Neuron (in vitro differentiated cells): ENCODE measurements at regions not wholly inside any gene's neighbourhood (a gene's known extent, or its start where the extent isn't known, plus 50 kb on each side); places are given as distances from the start of the nearest gene placed in this dataset.
A peak's percentile ranks its signal among the peaks of the same experiment; 100 is the strongest.

Experiments used
- H2AFZ ChIP-seq: one replicate; pipeline ENCODE4 v1.6.1; 2013; ENCODE audit warnings: low read depth, mild to moderate bottlenecking, inconsistent platforms, low read length, moderate library complexity
- H3K27me3 ChIP-seq: one replicate; pipeline ENCODE4 v1.6.1; 2013; ENCODE audit warnings: low read length; ENCODE audit not compliant: insufficient read depth
- H3K36me3 ChIP-seq: one replicate; pipeline ENCODE4 v1.6.1; 2013; ENCODE audit warnings: low read length; ENCODE audit not compliant: insufficient read depth
- H3K4me1 ChIP-seq: one replicate; pipeline ENCODE4 v1.6.1; 2013; ENCODE audit warnings: low read length; ENCODE audit not compliant: insufficient read depth
- H3K4me3 ChIP-seq: 2 replicates; pipeline ENCODE4 v1.5.1; 2013; ENCODE audit warnings: mild to moderate bottlenecking, low read length, moderate library complexity
- H3K9me3 ChIP-seq: one replicate; pipeline ENCODE4 v1.6.1; 2013; ENCODE audit warnings: low read length

DNA sequence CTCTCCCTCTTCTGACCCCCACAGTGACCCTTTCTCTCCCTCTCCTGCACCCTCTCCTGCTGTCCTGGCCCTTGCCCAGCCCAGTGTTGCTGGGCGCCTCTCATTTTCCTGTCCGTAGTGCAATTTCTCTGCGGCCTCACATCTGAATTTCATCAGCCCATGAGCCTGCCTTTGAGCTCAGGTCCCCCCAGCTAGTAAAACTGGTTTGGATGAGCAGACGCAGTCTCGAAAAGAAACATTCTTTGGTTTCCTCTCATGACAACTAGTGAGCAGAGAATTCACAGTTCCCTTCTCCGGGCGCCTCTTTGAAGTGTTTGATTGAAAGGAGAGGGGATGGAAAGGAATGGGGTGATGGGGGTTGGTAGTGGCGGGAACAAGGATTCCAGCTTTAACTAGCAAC is 126.0 kb upstream of the CADM1 start:
- Histone ChIP-seq H3K9me3 (no peaks in the 10 kb centered on the region), H3K36me3 (no peaks in the 10 kb centered on the region), H2AFZ (peak overlapping the region; percentile 41), H3K27me3 (no peaks in the 10 kb centered on the region), H3K4me3 (peak overlapping the region; percentile 3), H3K4me1 (peaks cover 20% of the 10 kb centered on the region)

DNA sequence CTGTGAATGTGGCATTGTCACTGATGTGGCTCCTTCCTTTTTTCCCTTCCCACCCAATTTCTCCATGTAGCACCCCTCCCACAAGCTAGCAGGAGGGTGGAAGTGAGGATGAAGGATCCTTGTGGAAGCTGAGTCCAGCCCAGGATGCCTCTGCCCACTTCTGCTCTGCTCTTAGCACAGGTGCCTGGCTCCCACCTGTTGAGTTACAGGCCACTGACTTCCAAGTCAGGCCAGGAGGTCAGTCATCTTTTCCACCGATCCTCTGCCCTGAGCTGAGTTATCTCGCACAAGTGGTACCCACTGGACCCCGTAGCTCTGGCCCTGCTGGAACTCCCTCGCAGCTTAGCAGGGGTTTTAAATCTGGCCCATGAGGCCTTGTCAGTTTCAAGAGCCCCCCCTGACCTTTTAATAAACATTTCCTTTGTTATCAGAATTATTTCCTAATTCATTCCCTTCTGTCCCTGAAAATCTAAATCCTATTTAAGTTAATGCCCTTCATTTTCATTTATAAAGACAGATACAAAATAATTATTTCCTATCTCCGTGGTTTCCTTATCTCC is 125.3 kb upstream of the CADM1 start:
- H3K4me3 ChIP-seq = peak overlapping the region; percentile 3
- H3K4me1 ChIP-seq = peaks cover 21% of the 10 kb centered on the region
- no peaks in the 10 kb centered on the region for H3K36me3 ChIP-seq
- H3K27me3 ChIP-seq = no peaks in the 10 kb centered on the region
- H3K9me3 ChIP-seq = no peaks in the 10 kb centered on the region
- no peak overlapping the region for H2AFZ ChIP-seq

DNA sequence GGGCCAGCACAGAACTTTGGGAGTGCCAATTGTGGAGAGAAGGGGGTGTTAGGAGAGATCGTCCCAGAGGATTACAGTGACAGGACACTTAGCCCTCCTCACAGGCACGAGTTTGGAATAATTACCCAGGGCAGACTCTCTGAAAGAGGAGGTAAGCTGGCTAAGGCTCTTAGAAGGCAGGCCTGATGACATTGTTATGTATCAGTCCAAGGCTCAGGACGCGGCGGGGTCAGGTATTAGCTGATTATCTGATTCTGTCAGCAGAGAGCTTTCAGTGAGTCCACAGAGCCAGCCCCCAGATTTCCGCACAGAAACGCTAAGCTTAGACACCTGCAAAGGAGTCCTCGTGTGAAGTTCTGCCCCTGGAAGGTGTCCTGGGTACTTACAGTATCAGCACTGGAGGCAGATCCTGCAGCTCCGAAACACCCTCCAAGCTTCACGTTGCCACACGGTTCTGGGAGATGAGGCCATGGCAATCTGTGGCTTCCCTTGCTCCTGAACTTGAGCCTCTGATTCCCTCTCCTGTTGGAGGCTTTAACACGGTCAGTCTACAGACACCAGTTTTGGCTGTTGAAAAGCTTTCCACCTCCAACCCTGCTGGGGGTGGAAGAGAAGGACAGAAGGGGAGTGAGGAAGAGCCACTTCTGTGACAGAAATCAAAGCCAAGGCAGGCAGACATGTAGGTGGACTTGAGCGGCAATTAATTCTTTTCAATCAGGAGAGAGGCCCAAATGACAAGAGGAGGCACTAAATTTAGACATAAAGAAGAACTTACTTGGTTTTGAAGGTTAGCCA is 123.6 kb upstream of the CADM1 start:
- Histone ChIP-seq H3K9me3 (no peaks in the 10 kb centered on the region), H2AFZ (no peak overlapping the region), H3K4me3 (no peak overlapping the region), H3K36me3 (no peaks in the 10 kb centered on the region), H3K4me1 (peaks cover 24% of the 10 kb centered on the region), H3K27me3 (no peaks in the 10 kb centered on the region)

GRCh38 chr11:115627071-115627470 is 122.9 kb upstream of the CADM1 start:
- peaks cover 24% of the 10 kb centered on the region for H3K4me1 ChIP-seq
- H3K4me3 ChIP-seq = no peak overlapping the region
- no peak overlapping the region for H2AFZ ChIP-seq
- no peaks in the 10 kb centered on the region for H3K27me3 ChIP-seq
- H3K36me3 ChIP-seq = no peaks in the 10 kb centered on the region
- H3K9me3 ChIP-seq = no peaks in the 10 kb centered on the region

- Histone ChIP-seq H2AFZ (no peak overlapping the region), H3K9me3 (no peaks in the 10 kb centered on the region), H3K27me3 (no peaks in the 10 kb centered on the region), H3K4me1 (peaks cover 24% of the 10 kb centered on the region), H3K4me3 (no peak overlapping the region), H3K36me3 (no peaks in the 10 kb centered on the region)
Measured at GRCh38 chr11:115626414-115626813, 122.2 kb upstream of the CADM1 start.

DNA sequence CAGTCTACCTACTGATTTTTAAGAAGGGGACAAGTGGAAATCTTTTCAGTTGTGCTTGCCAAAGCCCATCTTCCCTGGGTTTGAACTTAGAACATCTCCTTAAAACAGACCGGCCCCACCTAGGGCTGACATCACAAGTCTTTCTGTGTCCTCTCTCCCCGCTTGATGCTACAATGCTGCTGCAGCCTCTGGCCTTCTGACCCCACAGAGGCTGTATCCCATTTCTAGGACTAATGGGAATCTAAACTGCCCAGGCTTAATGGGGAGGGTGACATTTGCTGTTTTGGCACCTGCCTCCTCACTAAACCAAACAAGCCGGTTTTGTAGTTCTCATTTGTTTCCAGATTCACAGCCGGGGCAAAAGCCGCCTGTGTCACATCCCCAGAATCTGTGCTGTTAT is 121.3 kb upstream of the CADM1 start:
- Histone ChIP-seq H3K9me3 (no peaks in the 10 kb centered on the region), H3K4me1 (peaks cover 24% of the 10 kb centered on the region), H3K27me3 (no peaks in the 10 kb centered on the region), H3K4me3 (no peak overlapping the region), H2AFZ (no peak overlapping the region), H3K36me3 (no peaks in the 10 kb centered on the region)

GRCh38 chr11:115624065-115624464 is 119.8 kb upstream of the CADM1 start:
- Histone ChIP-seq H3K27me3 (no peaks in the 10 kb centered on the region), H3K4me3 (no peak overlapping the region)

DNA sequence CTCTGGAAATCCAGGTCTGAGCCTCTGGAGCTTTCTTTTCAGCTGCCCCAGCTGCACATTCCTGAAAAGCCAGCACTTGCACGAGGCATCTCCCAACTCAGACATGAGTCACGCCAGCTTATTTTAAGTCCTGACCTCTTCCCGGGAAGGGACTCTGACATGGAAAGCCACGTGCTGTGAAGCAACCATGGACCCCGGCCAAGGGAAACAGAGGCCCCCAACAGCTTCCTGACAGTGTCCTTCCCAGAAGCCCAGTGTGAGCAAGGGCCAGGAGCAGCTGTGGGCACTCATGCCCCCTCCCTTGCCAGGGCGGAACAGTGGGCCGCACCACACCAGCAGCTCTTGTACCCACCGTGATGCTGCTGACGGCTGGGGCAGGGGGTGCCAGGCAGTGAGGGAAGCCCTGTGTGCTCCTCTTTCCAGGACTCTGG is 118.8 kb upstream of the CADM1 start:
- Histone ChIP-seq H3K36me3 (no peaks in the 10 kb centered on the region), H3K4me3 (no peak overlapping the region), H3K27me3 (no peaks in the 10 kb centered on the region), H3K4me1 (peaks cover 10% of the 10 kb centered on the region), H2AFZ (no peak overlapping the region), H3K9me3 (no peaks in the 10 kb centered on the region)

More at GRCh38 chr11:115624065-115624464, 119.8 kb upstream of the CADM1 start:
- peaks cover 10% of the 10 kb centered on the region for H3K4me1 ChIP-seq
- H3K9me3 ChIP-seq = no peaks in the 10 kb centered on the region
- no peak overlapping the region for H2AFZ ChIP-seq
- no peaks in the 10 kb centered on the region for H3K36me3 ChIP-seq

DNA sequence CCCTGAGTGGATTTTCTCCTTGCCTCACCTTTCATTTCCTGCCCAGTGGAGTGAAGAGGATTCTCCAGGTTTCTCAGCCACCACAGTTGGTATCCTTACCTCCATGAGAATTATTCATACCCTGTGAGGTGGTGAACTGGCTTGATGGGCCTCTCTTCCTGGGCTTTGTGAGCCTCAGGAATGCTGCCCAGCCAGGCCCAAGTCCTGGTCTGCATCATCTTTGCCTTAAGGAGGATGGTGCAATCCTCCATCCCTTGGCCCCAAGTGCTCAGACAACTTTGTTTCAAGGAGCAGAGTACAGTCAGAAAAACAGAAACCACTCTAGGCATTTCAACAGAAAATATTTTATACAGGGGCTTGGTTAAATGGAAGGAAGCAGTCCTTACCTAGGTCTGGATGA is 114.2 kb upstream of the CADM1 start:
- peaks cover 3% of the 10 kb centered on the region for H3K4me1 ChIP-seq
- H2AFZ ChIP-seq = no peak overlapping the region
- H3K9me3 ChIP-seq = no peaks in the 10 kb centered on the region
- H3K27me3 ChIP-seq = no peaks in the 10 kb centered on the region
- no peaks in the 10 kb centered on the region for H3K36me3 ChIP-seq
- no peak overlapping the region for H3K4me3 ChIP-seq

- Histone ChIP-seq H3K4me3 (no peak overlapping the region), H3K36me3 (no peaks in the 10 kb centered on the region), H3K27me3 (no peaks in the 10 kb centered on the region), H3K9me3 (no peaks in the 10 kb centered on the region), H3K4me1 (no peaks in the 10 kb centered on the region), H2AFZ (no peak overlapping the region)
Measured at GRCh38 chr11:115617767-115618166, 113.6 kb upstream of the CADM1 start.

- no peak overlapping the region for H3K4me3 ChIP-seq
- H3K27me3 ChIP-seq = no peaks in the 10 kb centered on the region
- peaks cover 7% of the 10 kb centered on the region for H3K4me1 ChIP-seq
- H2AFZ ChIP-seq = no peak overlapping the region
- H3K9me3 ChIP-seq = no peaks in the 10 kb centered on the region
- no peaks in the 10 kb centered on the region for H3K36me3 ChIP-seq
Measured at GRCh38 chr11:115616971-115617370, 112.8 kb upstream of the CADM1 start.

DNA sequence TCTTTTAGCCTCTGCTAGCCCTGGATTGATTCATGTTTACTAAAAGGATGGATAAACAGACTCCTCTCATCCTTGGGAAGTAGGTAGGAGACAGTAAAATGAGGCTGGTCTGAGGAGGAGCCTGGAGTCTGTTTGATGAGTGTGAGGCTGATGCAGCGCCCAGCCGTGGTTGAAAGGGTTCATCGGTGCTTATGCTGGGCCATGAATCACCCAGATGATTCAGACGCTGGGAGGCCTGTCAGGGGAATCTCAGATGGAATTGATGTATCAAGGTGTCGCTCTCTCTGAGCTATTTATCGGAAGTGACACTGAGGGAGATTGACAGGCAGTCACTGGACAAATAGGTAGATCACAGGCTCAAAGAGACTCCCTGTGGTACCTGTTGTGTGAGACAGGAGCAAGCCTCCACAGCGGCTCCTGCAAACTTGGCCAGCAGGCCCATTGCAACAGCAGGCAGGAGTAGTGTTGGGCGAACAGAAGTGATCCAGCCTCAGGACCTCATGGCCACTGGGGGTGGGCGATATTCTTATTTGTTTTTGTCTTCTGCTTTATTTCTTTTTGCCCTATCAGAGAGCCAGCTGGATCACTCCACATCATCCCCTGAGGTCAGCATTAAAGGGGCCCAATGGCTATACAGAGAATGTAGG is 109.9 kb upstream of the CADM1 start:
- H3K27me3 ChIP-seq = no peaks in the 10 kb centered on the region
- H2AFZ ChIP-seq = no peak overlapping the region
- H3K4me3 ChIP-seq = no peak overlapping the region
- peaks cover 11% of the 10 kb centered on the region for H3K4me1 ChIP-seq
- H3K9me3 ChIP-seq = no peaks in the 10 kb centered on the region
- no peaks in the 10 kb centered on the region for H3K36me3 ChIP-seq

GRCh38 chr11:115613004-115613403 is 108.8 kb upstream of the CADM1 start:
- Histone ChIP-seq H3K9me3 (no peaks in the 10 kb centered on the region), H2AFZ (no peak overlapping the region), H3K4me3 (no peak overlapping the region), H3K36me3 (no peaks in the 10 kb centered on the region), H3K4me1 (peaks cover 11% of the 10 kb centered on the region), H3K27me3 (no peaks in the 10 kb centered on the region)
